ENCODE measurements at regions not wholly inside any gene's neighbourhood (a gene's known extent, or its start where the extent isn't known, plus 50 kb on each side); places are given as distances from the start of the nearest gene placed in this dataset.

- H3K36me3 ChIP-seq (ENCODE audit: control insufficient read depth, insufficient read depth, low read length), result no peaks in the 10 kb centered on the region
- no peak overlapping the region for H3K9ac ChIP-seq (ENCODE audit: low read length)
- H3K27ac ChIP-seq (ENCODE audit: low read depth, low read length), result no peak overlapping the region
- no peaks in the 10 kb centered on the region for H3K27me3 ChIP-seq (ENCODE audit: control insufficient read depth, insufficient read depth, low read length)
- peaks cover 18% of the 10 kb centered on the region; the same call in 1 of the 2 replicates for H3K4me1 ChIP-seq (ENCODE audit: control insufficient read depth, insufficient read depth, low read length)
- 0 out of 2 replicates have a peak, but pooled peaks cover 2% of the 10 kb centered on the region for H3K9me3 ChIP-seq (ENCODE audit: control insufficient read depth, insufficient read depth, low read depth, low read length)
- H3K4me3 ChIP-seq (ENCODE audit: low read depth, low read length), result no peak overlapping the region
These were observed 751.0 kb downstream of the VGLL3 start for GRCh38 chr3:86239946-86240345.

- Histone ChIP-seq H3K27me3 (ENCODE audit: control insufficient read depth, insufficient read depth, low read length) (no peaks in the 10 kb centered on the region), H3K4me1 (ENCODE audit: control insufficient read depth, insufficient read depth, low read length) (peaks cover 21% of the 10 kb centered on the region; the same call in 1 of the 2 replicates), H3K9ac (ENCODE audit: low read length) (no peak overlapping the region), H3K9me3 (ENCODE audit: control insufficient read depth, insufficient read depth, low read depth, low read length) (0 out of 2 replicates have a peak, but pooled peaks cover 2% of the 10 kb centered on the region), H3K27ac (ENCODE audit: low read depth, low read length) (no peak overlapping the region), H3K4me3 (ENCODE audit: low read depth, low read length) (no peak overlapping the region), H3K36me3 (ENCODE audit: control insufficient read depth, insufficient read depth, low read length) (no peaks in the 10 kb centered on the region)
These were observed 756.3 kb downstream of the VGLL3 start for GRCh38 chr3:86234506-86235254.

- Histone ChIP-seq H3K36me3 (ENCODE audit: control insufficient read depth, insufficient read depth, low read length) (no peaks in the 10 kb centered on the region), H3K27me3 (ENCODE audit: control insufficient read depth, insufficient read depth, low read length) (no peaks in the 10 kb centered on the region), H3K4me3 (ENCODE audit: low read depth, low read length) (no peak overlapping the region), H3K4me1 (ENCODE audit: control insufficient read depth, insufficient read depth, low read length) (peaks cover 6% of the 10 kb centered on the region; the same call in 1 of the 2 replicates), H3K27ac (ENCODE audit: low read depth, low read length) (no peak overlapping the region), H3K9ac (ENCODE audit: low read length) (no peak overlapping the region), H3K9me3 (ENCODE audit: control insufficient read depth, insufficient read depth, low read depth, low read length) (no peaks in the 10 kb centered on the region)
These were observed 760.2 kb downstream of the VGLL3 start for GRCh38 chr3:86230762-86231161.

- peaks cover 2% of the 10 kb centered on the region; the same call in 1 of the 2 replicates for H3K4me1 ChIP-seq (ENCODE audit: control insufficient read depth, insufficient read depth, low read length)
- no peak overlapping the region for H3K9ac ChIP-seq (ENCODE audit: low read length)
- no peak overlapping the region for H3K4me3 ChIP-seq (ENCODE audit: low read depth, low read length)
- H3K27ac ChIP-seq (ENCODE audit: low read depth, low read length), result no peak overlapping the region
- H3K36me3 ChIP-seq (ENCODE audit: control insufficient read depth, insufficient read depth, low read length), result no peaks in the 10 kb centered on the region
- H3K9me3 ChIP-seq (ENCODE audit: control insufficient read depth, insufficient read depth, low read depth, low read length), result no peaks in the 10 kb centered on the region
- H3K27me3 ChIP-seq (ENCODE audit: control insufficient read depth, insufficient read depth, low read length), result no peaks in the 10 kb centered on the region
These were observed 761.2 kb downstream of the VGLL3 start for GRCh38 chr3:86229775-86230094.

- Histone ChIP-seq H3K4me3 (ENCODE audit: low read depth, low read length) (no peak overlapping the region), H3K9me3 (ENCODE audit: control insufficient read depth, insufficient read depth, low read depth, low read length) (no peaks in the 10 kb centered on the region), H3K27ac (ENCODE audit: low read depth, low read length) (no peak overlapping the region), H3K36me3 (ENCODE audit: control insufficient read depth, insufficient read depth, low read length) (no peaks in the 10 kb centered on the region), H3K27me3 (ENCODE audit: control insufficient read depth, insufficient read depth, low read length) (no peaks in the 10 kb centered on the region), H3K4me1 (ENCODE audit: control insufficient read depth, insufficient read depth, low read length) (no peaks in the 10 kb centered on the region), H3K9ac (ENCODE audit: low read length) (no peak overlapping the region)
These were observed 761.7 kb downstream of the VGLL3 start for GRCh38 chr3:86229086-86229774.

GRCh38 chr3:86228101-86228500, 762.8 kb downstream of the VGLL3 start:
- Histone ChIP-seq H3K4me3 (ENCODE audit: low read depth, low read length) (no peak overlapping the region), H3K9ac (ENCODE audit: low read length) (no peak overlapping the region), H3K36me3 (ENCODE audit: control insufficient read depth, insufficient read depth, low read length) (no peaks in the 10 kb centered on the region), H3K27ac (ENCODE audit: low read depth, low read length) (no peak overlapping the region), H3K4me1 (ENCODE audit: control insufficient read depth, insufficient read depth, low read length) (no peaks in the 10 kb centered on the region), H3K27me3 (ENCODE audit: control insufficient read depth, insufficient read depth, low read length) (no peaks in the 10 kb centered on the region), H3K9me3 (ENCODE audit: control insufficient read depth, insufficient read depth, low read depth, low read length) (no peaks in the 10 kb centered on the region)

GRCh38 chr3:86225461-86225860, 765.5 kb downstream of the VGLL3 start:
- Histone ChIP-seq H3K27ac (ENCODE audit: low read depth, low read length) (no peak overlapping the region), H3K9ac (ENCODE audit: low read length) (no peak overlapping the region), H3K27me3 (ENCODE audit: control insufficient read depth, insufficient read depth, low read length) (no peaks in the 10 kb centered on the region), H3K36me3 (ENCODE audit: control insufficient read depth, insufficient read depth, low read length) (no peaks in the 10 kb centered on the region), H3K9me3 (ENCODE audit: control insufficient read depth, insufficient read depth, low read depth, low read length) (no peaks in the 10 kb centered on the region), H3K4me1 (ENCODE audit: control insufficient read depth, insufficient read depth, low read length) (no peaks in the 10 kb centered on the region), H3K4me3 (ENCODE audit: low read depth, low read length) (no peak overlapping the region)

GRCh38 chr3:86221601-86222000, 769.3 kb downstream of the VGLL3 start:
- Histone ChIP-seq H3K9me3 (ENCODE audit: control insufficient read depth, insufficient read depth, low read depth, low read length) (no peaks in the 10 kb centered on the region), H3K4me3 (ENCODE audit: low read depth, low read length) (no peak overlapping the region), H3K4me1 (ENCODE audit: control insufficient read depth, insufficient read depth, low read length) (no peaks in the 10 kb centered on the region), H3K9ac (ENCODE audit: low read length) (no peak overlapping the region), H3K36me3 (ENCODE audit: control insufficient read depth, insufficient read depth, low read length) (no peaks in the 10 kb centered on the region), H3K27ac (ENCODE audit: low read depth, low read length) (no peak overlapping the region), H3K27me3 (ENCODE audit: control insufficient read depth, insufficient read depth, low read length) (no peaks in the 10 kb centered on the region)

- no peaks in the 10 kb centered on the region for H3K9me3 ChIP-seq (ENCODE audit: control insufficient read depth, insufficient read depth, low read depth, low read length)
- no peak overlapping the region for H3K9ac ChIP-seq (ENCODE audit: low read length)
These were observed 782.2 kb downstream of the VGLL3 start for GRCh38 chr3:86208772-86209171.

GRCh38 chr3:86182606-86183005, 808.3 kb downstream of the VGLL3 start:
- Histone ChIP-seq H3K4me1 (ENCODE audit: control insufficient read depth, insufficient read depth, low read length) (peaks cover 7% of the 10 kb centered on the region), H3K9ac (ENCODE audit: low read length) (no peak overlapping the region), H3K9me3 (ENCODE audit: control insufficient read depth, insufficient read depth, low read depth, low read length) (no peaks in the 10 kb centered on the region), H3K4me3 (ENCODE audit: low read depth, low read length) (no peak overlapping the region), H3K27me3 (ENCODE audit: control insufficient read depth, insufficient read depth, low read length) (no peaks in the 10 kb centered on the region), H3K27ac (ENCODE audit: low read depth, low read length) (no peak overlapping the region), H3K36me3 (ENCODE audit: control insufficient read depth, insufficient read depth, low read length) (no peaks in the 10 kb centered on the region)

More at GRCh38 chr3:86208772-86209171, 782.2 kb downstream of the VGLL3 start:
- Histone ChIP-seq H3K36me3 (ENCODE audit: control insufficient read depth, insufficient read depth, low read length) (no peaks in the 10 kb centered on the region), H3K4me1 (ENCODE audit: control insufficient read depth, insufficient read depth, low read length) (peaks cover 3% of the 10 kb centered on the region; the same call in 1 of the 2 replicates), H3K27ac (ENCODE audit: low read depth, low read length) (no peak overlapping the region), H3K4me3 (ENCODE audit: low read depth, low read length) (no peak overlapping the region), H3K27me3 (ENCODE audit: control insufficient read depth, insufficient read depth, low read length) (no peaks in the 10 kb centered on the region)

GRCh38 chr3:86180696-86181095, 810.3 kb downstream of the VGLL3 start:
- Histone ChIP-seq H3K4me1 (ENCODE audit: control insufficient read depth, insufficient read depth, low read length) (peaks cover 20% of the 10 kb centered on the region), H3K27me3 (ENCODE audit: control insufficient read depth, insufficient read depth, low read length) (no peaks in the 10 kb centered on the region), H3K9me3 (ENCODE audit: control insufficient read depth, insufficient read depth, low read depth, low read length) (no peaks in the 10 kb centered on the region), H3K4me3 (ENCODE audit: low read depth, low read length) (no peak overlapping the region), H3K36me3 (ENCODE audit: control insufficient read depth, insufficient read depth, low read length) (no peaks in the 10 kb centered on the region), H3K27ac (ENCODE audit: low read depth, low read length) (no peak overlapping the region), H3K9ac (ENCODE audit: low read length) (no peak overlapping the region)
